Suppressor macrophage (primary cell): ENCODE measurements at regions not wholly inside any gene's neighbourhood (a gene's known extent, or its start where the extent isn't known, plus 50 kb on each side); places are given as distances from the start of the nearest gene placed in this dataset.
A peak's percentile ranks its signal among the peaks of the same experiment; 100 is the strongest.

ENCODE experiments used
- DNase-seq, 4 experiments: peaks; one replicate each; pipeline ENCODE4 v3.0.0-alpha.2; 2020 to 2022

DNA sequence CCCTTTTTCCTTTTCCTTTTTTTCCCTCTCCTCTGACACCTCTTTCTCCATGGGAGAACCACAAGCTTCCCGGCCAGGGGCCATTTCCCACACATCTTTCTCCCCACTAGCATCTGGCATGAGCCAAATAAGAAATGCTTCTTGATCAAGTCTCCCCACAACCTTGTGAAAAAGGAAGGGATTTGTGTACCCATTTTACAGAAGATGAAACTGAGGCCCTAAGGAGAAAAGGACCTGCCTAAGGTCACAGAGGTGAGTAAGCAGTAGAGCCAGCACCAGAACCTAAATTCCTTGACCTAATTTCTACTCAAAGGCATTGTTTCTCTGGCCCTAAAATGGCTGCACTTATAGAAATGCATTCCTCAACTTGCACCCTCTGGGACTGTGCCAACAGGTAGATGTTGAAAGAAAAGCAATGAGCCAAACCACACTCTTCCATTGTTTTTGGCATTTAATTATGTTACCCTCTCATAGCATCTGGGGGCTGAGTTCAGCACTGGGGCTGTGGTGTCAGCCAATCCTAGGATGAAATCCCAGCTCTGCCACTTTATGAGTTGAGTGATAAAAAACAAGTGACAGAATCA is 81.7 kb upstream of the TLE3 start:
- DNase-seq, result no peak

DNA sequence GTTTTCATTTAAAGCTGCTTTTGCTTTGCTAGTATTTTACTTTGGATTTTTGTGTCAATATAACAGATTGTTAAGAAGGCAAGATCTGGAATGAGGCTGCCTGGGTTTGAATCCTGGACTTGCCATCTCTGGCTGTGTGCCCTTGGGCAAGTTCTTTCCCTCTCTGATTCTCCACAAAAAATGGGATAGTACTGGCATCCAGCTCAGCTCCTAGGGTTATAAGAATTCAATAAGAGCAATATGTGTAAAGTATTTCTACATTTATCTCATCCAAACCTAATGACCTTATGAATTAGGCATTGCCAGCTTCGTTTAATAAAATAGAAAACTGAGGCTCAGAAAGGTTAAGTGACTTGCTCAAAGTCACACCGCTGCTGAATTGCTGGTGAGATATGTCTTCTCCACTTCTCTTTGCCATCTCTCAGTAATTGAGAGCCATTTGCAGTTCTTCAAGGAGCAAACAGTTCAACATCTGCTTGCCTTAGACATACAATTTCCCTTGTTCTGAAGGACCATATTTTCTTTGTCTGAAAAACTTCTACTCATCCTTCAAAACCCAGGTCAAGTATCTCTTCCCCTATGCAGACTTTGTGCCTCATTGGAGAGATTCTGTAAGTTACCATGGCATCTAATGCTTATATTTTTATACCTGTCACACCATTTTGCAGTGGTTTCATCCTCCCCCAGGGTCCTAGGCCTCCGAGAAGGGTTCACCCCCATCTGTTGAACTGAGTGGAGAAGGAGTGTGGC is 80.8 kb upstream of the TLE3 start:
- DNase-seq, result no peak

DNA sequence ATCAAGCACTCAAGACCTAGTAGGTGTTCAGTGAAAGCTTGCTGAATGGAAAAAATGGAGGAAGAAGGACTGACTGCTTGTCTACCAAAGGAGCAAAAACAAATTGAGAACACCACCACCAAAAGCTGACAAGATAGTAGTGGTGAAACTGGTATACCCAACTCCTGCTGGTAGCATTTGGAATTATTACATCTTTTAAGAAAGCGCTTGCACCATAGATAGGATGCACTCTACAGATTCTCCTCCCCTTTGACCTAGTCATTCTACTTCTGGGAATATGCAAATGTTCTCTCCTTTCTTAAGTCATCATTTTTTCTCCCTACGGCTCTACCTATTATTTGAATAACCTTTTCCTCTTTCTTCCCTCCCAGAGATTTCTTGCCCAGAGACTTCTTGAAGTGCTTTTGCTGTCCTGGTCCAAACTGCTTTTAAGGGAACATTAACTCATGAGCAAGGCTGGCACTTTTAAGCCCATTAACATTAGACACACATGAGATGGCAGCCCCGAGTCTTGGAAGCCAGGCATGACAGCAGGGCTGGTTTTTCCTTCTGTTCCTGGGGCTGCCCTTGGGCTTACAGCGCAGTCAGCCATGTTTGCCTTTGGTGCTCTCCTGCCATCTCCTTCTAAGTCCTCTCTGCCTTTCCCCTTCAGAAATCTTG is 75.0 kb upstream of the TLE3 start:
- no peak for DNase-seq

DNA sequence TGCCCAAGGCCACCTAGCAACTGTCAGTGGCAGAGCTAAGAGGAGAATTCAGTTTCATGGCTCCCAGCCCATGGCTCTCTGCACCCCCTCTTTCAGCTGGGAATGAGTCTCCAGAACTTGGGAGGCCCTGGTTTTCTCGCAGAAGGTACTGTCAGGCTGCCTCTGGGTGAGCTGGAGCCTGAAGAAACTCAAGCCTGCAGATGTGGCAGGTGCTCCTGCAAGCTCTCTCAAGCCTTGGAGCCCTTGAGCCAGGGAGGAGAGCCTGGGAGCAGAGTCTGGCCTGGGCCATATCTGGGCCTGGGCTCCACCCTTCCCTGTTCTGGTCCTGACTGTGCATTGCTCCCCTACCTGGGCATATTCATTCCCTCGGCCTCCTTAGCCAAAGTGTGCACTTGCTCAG is 74.4 kb upstream of the TLE3 start:
- no peak for DNase-seq

DNA sequence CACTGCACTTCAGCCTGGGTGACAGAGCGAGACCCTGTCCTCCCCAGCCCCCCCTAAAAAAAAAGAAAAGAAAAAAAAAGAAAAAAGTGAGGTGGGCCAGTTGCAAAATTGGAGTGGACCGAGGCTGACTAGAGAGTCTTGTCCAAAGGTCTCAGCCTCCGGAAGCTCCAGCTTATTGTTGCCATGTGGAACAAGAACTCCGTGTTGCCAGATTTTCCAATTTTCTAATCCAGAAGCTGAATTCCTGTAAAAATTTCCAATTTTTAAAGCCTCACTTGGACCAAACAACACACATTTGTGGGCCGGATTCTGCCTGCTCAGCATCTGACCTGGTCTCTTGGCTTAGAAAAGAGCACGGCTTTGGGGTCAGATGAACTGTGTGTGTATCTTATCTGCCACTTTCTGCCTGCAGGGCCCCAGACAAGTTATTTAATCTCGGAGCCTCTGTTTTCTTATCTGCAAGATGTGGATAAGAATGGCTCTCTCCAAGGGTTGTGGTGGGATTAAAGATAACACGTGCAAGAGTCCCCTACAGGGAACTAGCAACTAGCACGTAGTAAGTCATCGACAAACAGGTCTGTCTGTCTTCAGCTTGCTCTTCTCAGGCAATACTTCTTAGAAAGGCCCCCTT is 73.7 kb upstream of the TLE3 start:
- DNase-seq, result no peak

DNA sequence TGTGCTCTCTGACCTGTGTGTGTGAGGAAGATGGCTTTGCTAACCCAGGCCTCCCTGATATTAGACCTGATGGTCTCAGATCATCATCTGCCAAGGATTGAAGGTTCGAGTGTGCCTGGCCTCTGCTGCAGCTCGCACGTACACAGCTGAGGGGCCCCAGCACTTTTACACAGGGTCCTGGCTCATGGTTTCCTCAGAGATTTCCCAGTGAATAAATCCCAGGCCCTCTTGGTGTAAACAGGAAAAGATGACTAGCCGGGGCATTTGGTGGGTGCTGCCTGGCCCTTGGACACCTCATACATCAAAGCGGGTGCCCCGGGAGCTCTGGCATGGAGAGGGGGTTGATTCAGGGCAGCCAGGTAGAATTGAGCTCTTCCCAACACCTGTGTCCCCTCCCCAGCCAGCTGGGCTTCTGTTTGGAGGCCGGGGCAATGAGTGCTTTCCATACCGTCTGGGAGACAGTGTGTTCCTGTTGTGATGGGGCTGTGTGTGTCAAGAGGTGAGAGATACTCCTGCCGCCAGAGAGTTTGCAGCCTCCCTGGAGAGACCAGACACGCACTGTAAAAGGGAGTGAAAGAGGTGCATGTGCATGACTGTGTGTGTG is 72.5 kb upstream of the TLE3 start:
- no peak for DNase-seq

DNA sequence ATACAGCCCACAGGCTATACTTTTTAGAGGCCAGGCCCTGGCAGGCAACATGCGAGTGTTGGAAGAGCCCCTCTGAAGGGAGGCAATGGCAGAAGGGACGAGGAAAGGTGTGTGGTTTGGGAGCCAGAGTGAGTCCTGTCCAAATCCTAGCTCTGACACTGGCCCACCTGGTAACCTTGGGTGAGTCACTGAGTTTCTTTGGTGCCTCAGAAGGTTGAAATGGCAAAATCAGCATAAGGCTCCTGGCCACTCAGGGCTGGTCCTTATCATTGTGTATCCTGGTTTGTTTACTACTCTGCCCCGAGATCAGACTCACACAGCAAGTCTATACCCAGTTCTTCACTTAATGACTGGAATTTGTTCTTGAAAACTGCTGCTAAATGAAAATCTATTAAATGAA is 71.4 kb upstream of the TLE3 start:
- DNase-seq, result no peak

DNA sequence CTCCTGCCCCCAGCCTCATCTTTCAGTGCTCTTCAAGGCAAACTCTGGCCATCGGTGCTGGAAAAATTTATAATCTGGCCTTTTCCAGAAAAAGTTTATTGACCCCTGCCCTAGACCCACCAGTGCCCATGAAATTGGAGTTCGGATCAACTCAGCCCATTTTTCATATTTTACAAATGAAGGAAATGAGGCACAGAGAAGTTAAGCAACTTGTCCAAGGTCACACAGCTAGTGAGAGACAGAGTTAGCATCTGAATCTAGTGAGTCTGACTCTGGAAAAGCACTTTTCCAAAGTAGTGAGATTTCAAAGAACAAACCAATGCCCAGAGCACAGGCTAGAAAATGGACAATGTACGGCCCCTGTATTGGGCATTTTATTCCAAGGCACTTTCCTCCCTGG is 69.4 kb upstream of the TLE3 start:
- no peak for DNase-seq

DNA sequence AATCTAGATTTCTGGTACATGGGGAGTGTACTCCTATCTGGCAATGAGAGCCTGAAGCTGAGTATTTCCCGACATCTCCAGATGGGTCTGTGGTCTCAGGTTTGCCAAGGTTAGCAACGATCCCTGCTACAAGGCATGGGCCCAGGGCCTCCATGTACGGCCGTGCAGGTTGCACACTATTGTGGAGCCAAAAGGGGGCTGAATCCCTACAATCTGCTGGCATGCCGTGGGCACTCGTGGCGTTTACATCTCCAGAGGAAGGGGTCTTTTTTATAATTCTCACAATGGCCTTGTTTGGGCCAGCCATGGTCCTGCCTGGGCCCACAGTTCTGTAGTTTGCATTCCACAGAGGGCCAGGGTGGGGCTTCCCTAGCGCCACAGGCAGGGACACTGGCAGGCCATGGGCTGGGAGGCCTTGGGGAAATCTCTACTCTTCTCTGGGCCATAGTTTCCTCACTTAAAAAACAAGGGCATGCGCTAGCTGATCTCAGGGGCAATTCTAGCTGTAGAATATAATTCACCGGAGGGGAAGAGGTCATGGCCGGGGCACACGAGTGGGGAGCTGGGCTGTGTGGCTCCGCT is 68.9 kb upstream of the TLE3 start:
- DNase-seq, result no peak

DNA sequence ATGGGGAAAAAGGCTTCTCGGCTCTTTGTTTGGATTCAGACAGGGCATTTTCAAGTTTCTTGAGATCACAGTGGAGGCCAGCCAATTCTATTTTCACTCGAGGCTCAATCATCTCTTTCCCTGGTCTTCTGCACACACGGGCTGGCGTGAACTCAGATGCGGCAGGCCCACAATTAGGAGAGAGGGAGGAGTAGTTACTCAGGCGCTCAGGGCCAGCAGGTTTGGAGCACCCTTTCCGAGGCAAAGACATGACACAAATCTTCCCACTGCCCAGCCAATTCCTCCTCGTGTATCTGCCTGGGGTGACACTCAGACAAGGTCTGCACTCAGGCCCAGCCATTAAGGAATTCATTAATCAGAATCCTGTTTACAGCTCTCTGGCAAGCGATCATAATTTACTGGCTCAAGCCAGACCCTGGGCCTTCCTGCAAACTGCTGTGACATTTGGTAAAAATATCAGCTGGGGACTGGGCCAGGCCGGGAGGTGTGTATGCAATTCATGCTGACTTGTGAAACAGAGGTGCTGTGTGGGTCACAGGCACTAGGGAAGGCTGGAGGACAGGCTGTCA is 68.1 kb upstream of the TLE3 start:
- peak in 1 of 4 experiments; percentile 31 for DNase-seq

DNA sequence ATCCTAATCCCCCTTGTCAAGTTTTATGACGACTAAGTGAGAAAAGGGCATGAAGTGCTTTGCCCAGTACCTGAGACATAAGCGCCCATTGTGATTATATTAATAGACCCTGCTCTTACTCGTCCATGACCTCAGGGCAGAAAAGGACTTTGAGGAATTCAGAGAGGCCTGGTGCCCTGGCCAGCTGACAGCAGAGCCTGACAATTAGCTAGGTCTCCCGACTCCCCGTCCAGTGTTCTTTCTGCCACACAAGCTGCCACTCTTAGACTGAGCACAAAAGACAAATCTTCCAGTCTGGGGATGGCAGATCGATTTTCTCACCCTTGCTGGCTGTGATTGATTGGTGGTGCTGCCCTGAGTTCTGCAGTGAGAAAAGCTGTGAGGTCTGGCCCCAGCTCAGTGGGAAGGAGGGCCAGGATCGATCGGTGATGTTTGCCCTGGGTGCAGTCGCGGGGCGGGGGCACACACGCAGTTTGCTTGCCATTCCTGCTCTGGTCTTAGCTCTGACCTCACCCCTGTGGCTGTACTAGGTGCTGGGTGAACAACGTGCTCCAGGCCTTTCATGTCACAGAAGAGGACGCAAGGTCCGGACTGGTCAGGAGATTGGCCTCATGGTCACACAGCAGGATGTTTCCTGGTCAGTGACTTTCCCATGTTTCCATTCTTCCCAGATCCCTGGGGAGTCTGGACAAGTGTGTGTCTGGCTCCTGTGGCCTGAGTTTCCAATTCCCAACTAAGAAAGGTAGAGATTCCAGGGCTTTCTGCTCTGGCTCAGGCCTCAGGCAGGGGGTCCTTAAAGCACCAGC is 67.4 kb upstream of the TLE3 start:
- DNase-seq, result peak in 1 of 4 experiments; percentile 34

DNA sequence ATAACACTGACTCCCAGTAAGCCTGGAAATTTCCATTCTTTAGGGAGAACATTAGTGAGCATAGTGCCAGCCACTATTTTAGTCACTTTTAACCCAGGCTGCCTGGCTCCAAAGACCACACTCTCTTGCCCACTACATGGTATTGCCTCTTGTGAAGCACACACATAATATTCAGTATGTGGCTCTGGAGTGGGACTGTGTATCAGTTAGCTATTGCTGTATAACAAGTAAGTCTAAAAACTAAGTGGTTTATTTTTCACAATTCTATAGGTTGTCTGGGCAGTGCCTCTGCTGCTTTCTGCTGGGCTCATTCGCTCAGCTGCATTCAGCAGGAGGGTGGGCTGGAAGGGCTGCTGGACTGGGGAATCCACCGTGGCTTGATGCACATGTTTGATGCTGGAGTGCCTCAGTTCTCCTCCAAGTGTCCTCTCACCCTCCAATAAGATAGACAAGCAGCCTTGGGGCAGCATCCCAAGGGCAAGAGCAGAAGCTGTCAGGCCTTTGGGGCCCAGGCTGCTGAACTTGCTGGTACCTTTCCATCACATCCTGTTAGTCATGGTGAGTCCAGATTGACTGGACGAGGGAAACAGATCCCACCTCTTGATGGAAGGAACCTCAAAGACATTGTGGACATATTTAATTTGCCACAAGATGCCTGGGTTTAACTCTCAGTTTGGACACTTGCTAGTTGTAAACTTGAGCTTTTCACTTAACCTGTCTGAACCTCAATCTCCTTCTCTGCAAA is 66.6 kb upstream of the TLE3 start:
- DNase-seq, result no peak

DNA sequence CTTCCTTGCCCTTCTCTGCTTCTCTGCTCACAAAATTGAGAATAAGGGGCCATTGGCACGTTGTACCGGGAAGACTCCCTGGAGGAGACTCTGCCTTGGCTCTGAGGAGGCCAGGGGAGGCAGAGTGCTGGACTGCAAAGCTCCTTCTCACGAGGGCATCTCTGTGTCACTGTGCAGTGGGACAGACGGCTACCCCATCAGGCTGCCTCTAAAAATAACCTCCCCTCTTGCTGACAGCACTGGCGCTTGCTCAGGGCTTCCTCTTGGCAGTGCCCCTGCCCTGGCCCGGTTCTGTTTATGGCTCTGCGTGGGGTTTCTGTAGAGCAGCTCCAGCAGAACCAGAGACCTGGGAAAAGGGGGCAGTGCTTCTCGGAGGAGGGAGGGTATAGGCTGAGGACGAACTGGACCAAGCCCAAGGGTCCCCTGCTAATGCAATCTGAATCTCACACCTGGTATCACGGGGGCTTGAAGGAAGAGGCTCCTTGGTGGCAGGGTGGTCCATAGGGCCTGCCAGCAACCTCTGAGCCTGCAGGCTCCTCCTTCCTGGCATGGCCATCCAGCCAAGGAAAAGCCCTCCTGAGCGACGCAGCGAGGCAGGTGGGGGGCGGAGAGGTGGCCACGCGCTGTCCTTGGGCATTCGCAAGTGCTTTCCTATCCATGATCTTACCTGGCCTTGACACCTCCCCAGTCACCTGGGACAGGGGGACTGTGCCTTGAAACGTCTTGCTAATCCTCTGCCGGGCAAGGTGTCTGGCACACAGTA is 63.3 kb upstream of the TLE3 start:
- peak; percentile 68 to 85 (median 80) for DNase-seq

DNA sequence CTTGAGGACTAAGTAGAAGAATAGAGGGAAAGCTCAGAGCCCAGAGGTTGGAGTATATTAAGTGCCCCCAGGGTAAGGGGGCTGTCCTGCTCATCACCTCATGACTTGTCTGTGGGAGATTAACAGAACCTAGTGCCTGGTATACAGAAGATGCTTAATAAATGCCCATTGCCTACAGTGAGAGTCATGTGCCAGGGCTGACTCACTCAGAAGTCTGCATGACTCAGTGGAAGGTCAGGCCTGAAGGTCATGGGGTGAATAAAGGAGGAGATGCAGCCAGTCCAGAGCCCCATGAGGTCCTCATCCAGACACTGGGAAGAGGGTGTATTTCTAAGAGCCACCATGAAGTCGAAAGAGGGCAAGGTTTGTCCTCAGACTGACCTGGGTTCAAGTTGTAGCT is 62.5 kb upstream of the TLE3 start:
- DNase-seq, result peak; percentile 41 to 82 (median 74)

DNA sequence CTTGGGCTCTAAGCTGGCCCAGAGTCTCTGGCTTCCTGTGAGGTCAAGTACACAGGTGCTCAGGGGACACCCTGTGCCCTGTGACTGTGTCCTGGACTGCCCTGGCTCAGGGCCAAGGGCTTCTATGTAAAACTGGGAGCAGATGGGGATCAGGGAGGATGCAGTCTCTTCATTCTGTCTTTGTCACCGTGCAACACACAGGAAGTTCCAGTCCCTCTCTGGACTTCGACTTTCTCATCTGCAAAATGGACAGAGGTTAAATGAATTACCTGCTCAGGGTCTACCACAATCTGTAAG is 61.9 kb upstream of the TLE3 start:
- DNase-seq, result no peak

DNA sequence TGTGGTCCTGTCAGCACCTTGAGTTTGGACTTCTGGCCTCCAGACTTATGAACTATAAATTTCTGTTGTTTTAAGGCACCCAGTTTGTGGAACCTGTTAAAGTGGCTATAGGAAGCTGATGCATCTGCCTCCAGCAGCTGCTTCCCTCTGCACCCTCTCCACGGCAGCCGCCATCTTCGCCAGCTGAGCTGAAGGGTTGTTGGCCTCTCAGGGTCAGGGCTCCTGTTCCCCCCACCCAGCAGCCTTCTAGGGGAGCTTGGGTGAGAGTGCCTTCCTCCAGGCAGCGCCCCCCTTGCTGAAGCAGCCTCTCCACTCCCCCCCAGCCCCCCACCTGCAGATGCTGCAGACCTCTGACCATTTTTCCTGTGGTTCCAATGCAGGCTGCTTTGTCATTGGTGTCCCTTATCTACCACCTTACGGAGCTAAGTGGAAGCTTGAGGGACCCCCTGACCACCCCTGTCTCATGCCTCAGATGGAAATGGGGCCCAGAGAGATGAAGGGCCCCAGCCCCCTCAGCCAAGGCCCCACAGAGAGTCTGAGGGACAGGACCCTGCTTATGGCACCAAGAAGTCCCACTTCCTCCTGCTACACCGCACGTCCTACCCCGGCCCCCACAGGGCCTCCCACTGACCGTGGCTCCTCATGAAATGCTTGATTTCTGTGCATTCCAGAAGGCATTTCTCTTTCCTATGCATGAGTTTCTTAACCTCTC is 61.4 kb upstream of the TLE3 start:
- peak; percentile 23 to 69 (median 48) for DNase-seq

DNA sequence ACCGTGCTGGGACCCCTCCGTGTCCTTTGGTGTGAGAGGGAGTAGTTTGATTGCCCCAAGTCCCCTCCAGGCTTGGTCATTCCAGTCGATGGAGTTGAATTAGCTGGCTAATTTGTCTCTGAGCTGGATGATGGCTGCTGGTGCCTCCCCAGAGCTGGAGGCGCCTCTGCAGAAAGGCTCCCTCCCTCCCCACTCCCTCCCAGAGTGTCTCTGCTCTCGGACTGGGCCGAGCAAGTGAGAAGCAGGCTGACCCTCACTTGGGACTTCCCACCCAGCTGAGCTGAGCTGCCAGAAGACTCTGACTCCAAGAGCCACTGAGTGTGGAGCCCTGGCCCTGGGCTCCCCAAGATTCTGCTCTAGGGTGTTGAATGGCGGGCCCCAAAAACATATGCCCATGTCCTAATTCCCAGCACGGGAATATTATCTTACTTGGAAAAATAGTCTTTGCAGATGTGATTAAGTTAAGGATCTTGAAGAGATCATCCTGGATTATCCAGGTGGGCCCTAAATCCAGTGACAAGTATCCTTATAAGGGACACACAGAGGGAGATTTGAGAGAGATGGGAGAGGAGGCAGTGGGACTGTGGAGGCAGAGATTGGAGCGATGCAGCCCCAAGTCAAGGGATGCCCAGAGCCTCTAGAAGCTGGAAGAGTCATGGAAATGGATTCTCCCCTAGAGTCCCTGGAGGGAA is 60.7 kb upstream of the TLE3 start:
- no peak for DNase-seq

DNA sequence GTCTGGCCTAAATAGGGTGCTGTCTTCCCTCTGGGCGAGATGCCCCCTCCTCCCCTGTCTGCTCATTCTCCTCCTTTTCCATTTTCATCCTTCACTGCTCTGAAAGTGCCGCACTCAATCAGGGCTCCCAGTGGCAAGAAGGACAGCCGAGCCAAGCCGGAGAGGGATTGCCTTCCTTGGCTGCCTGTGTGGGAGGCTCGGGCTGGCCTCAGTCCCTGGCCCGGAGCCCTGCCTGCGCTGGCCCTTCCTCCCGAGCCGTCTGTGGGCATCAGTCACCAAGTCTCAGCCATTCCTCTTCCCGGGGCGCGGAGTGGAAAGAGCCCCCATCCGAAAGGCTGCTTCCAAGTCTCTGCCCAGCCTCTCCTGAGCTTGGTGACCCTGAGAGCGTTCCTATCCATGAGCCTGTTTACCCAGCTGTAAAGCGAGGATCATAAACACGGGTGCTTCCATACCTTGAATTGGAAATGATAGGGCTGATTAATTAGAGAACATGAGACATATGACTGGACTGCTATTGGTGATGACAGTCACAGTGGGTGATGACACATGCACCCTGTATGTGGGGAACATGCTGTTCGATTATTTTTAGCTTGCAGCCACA is 59.1 kb upstream of the TLE3 start:
- peak in 3 of 4 experiments; percentile 50 to 62 (median 54) for DNase-seq
